Transverse colon (tissue), 4 donors: ENCODE measurements at regions not wholly inside any gene's neighbourhood (a gene's known extent, or its start where the extent isn't known, plus 50 kb on each side); places are given as distances from the start of the nearest gene placed in this dataset.

Experiments used
- DNase-seq: peaks from one replicate; pipeline ENCODE4 v3.0.0-alpha.2; 2019
- H3K27ac ChIP-seq, 4 donors: fragments of 200-600 bp; sonication (generic); 2 replicates each; pipeline ENCODE4 v1.5.1; 2016 to 2018; ENCODE audit warnings: inconsistent platforms in 4 of 4
- H3K27me3 ChIP-seq: fragments of 200-600 bp; sonication (generic); 2 replicates; pipeline ENCODE4 v1.5.1; 2017; ENCODE audit warnings: inconsistent platforms
- H3K36me3 ChIP-seq, 4 donors: fragments of 200-600 bp; sonication (generic); 2 replicates each; pipeline ENCODE4 v1.5.1; 2017 to 2019; ENCODE audit warnings: inconsistent platforms in 4 of 4
- H3K4me1 ChIP-seq, 4 donors: fragments of 200-600 bp; sonication (generic); 2 replicates each; pipeline ENCODE4 v1.5.1; 2017 to 2020; ENCODE audit warnings: inconsistent platforms in 4 of 4
- H3K4me3 ChIP-seq, 4 donors: fragments of 200-600 bp; sonication (generic); 1 replicate in 1 of 4; 2 replicates in 3 of 4; pipeline versions ENCODE4 v1.5.1 to v1.6.1; 2017 to 2019; ENCODE audit warnings: inconsistent platforms in 4 of 4
- H3K9me3 ChIP-seq, 2 donors: fragments of 200-600 bp; sonication (generic); 2 replicates each; pipeline ENCODE4 v1.5.1; 2017 to 2019; ENCODE audit warnings: inconsistent platforms in 2 of 2
- CTCF ChIP-seq, 5 experiments: fragments of 200-600 bp in 3 of 5; fragments of 450-650 bp in 2 of 5; sonication (generic) in 3 of 5; IDR thresholded peaks; 1 replicate in 2 of 5; 2 replicates in 3 of 5; pipeline ENCODE4 v1.5.1; 2016 to 2017; ENCODE audit warnings: antibody characterized with exemption in 5 of 5, inconsistent platforms in 3 of 5, mild to moderate bottlenecking in 2 of 5, moderate library complexity in 1 of 5
- EP300 ChIP-seq: sonication (generic); formaldehyde crosslinking; IDR thresholded peaks from one replicate; pipeline ENCODE4 v1.6.1; 2017; ENCODE audit warnings: antibody characterized with exemption, low read depth
- POLR2A ChIP-seq: fragments of 450-650 bp; IDR thresholded peaks from one replicate; pipeline ENCODE4 v1.6.1; 2016; ENCODE audit warnings: antibody characterized with exemption, mild to moderate bottlenecking, moderate library complexity
- POLR2AphosphoS5 ChIP-seq, 3 donors: sonication (generic); formaldehyde crosslinking; IDR thresholded peaks; one replicate each; pipeline ENCODE4 v1.6.1; 2016; ENCODE audit warnings: antibody characterized with exemption in 3 of 3
- WGBS, 2 donors: methylation state at CpG; one replicate each; pipeline ENCODE4 v1.1.5; 2018; ENCODE audit warnings: low coverage in 1 of 2; 5-methylcytosine and 5-hydroxymethylcytosine counted together
- in situ Hi-C, 4 donors: fragments of 200-750 bp; cut with MboI; loops; one replicate each; pipeline versions ENCODE4 v1.15.0 to v1.15.1; 2017; ENCODE audit warnings: low sequenced_read_pairs in 3 of 4, low pct_ligation_motif_present in 1 of 4, low pct_unique_long_range_greater_than_20kb in 1 of 4
- intact Hi-C: fragments of 100-400 bp; cut with DNase I; formaldehyde crosslinking; loops from one replicate; pipeline ENCODE4 v1.15.1; 2023; ENCODE audit warnings: low total_unique reads

- H3K27ac ChIP-seq, result no peak overlapping the region
- intact Hi-C loops (no loop called here), in situ Hi-C loops (no loop called here)
- no peaks in the 10 kb centered on the region for H3K27me3 ChIP-seq
- 83 to 90% methylated on average over 1 of the region's 1 CpG for WGBS, 2 donors
- no peak overlapping the region for H3K4me3 ChIP-seq
- TF ChIP-seq EP300 (no peak), CTCF (IDR thresholded peaks at IDR 0.05) (no peak), POLR2A (no peak), POLR2AphosphoS5 (IDR thresholded peaks at IDR 0.05) (no peak)
- H3K9me3 ChIP-seq, result no peaks in the 10 kb centered on the region
- H3K4me1 ChIP-seq, result no peaks in the 10 kb centered on the region
- no peak for DNase-seq
- no peaks in the 10 kb centered on the region for H3K36me3 ChIP-seq
Measured at GRCh38 chr6:142548566-142548965, 246.8 kb downstream of the ADGRG6 start.

DNA sequence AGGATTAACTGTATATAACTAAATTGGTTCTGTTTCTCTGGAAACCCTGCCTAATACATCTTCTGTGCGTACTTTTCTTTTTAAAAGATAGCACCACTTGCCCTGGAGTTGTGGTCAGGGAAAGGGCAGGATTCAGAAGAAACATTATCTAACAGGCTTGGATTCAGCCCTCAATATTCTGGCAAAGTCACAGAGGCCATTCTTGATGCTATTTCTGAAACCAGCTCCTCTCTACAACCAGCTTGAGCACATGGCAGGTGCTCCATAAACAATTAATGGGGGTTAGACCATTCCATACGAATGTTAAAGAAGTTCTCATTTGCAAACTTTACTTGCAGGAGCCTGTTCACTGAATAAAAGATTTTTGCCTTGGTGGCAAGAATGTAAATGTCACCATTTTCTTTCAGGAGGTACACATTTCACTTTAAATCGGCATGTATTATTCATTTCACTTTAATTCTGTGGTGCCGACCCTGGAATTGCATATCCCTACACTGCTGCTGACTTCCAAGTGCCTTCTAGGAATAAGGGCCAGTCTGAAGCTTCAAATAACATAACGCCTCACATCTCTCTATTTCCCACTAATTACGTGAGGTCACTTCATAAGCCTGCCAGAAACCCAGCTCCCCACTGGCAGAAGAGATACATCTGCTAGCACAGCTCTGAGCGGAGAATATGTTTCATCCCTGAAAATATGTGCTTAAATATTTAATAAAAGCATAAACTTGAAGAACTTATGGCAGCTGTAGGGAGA lies 248.7 kb downstream of the ADGRG6 start:
- H3K4me3 ChIP-seq, result no peak overlapping the region
- TF ChIP-seq CTCF (IDR thresholded peaks at IDR 0.05) (no peak), EP300 (no peak), POLR2AphosphoS5 (IDR thresholded peaks at IDR 0.05) (no peak), POLR2A (no peak)
- no peaks in the 10 kb centered on the region for H3K9me3 ChIP-seq
- no peak for DNase-seq
- intact Hi-C loops (loop anchor here (5.0 kb wide), 1 partner anchor 802 kb away; no protein-coding TSS in a partner anchor), in situ Hi-C loops (no loop called here)
- no peak overlapping the region for H3K27ac ChIP-seq
- H3K4me1 ChIP-seq, result no peaks in the 10 kb centered on the region
- 65 to 76% methylated on average over 6 to 7 of the region's 7 CpGs for WGBS, 2 donors
- H3K36me3 ChIP-seq, result no peaks in the 10 kb centered on the region
- H3K27me3 ChIP-seq, result no peaks in the 10 kb centered on the region

GRCh38 chr6:142551274-142551811 lies 249.5 kb downstream of the ADGRG6 start:
- no peaks in the 10 kb centered on the region for H3K4me1 ChIP-seq
- in situ Hi-C loops, result no loop called here
- H3K27me3 ChIP-seq, result no peaks in the 10 kb centered on the region
- WGBS, 2 donors, result 47 to 67% methylated on average over 1 to 9 of the region's 9 CpGs
- DNase-seq, result no peak
- intact Hi-C loops, result loop anchor here (5.0 kb wide), 1 partner anchor 801 kb away; no protein-coding TSS in a partner anchor
- no peaks in the 10 kb centered on the region for H3K36me3 ChIP-seq
- no peaks in the 10 kb centered on the region for H3K9me3 ChIP-seq
- H3K4me3 ChIP-seq, result no peak overlapping the region
- TF ChIP-seq CTCF (IDR thresholded peaks at IDR 0.05), result no peak
- TF ChIP-seq POLR2AphosphoS5 (IDR thresholded peaks at IDR 0.05), result no peak
- no peak for TF ChIP-seq EP300
- no peak for TF ChIP-seq POLR2A
- H3K27ac ChIP-seq, result no peak overlapping the region

DNA sequence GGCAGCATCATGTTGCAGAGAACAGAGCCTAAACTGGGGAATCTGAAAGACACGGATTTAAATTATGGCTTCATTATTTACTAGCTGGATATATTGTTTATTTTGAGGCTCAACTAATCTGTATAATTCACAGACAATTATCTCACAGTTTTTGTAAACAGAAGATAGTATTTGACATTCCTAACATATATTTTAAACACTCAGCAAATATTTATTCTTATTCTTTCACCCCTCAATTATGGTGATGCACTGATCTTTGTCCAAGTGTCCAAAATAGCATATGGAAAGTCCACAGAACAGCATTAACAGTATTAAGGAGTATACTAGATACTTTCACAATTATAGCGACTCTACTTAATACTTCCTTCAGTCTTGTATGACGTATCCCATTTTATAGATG lies 257.0 kb downstream of the ADGRG6 start:
- in situ Hi-C loops, result no loop called here
- Histone ChIP-seq H3K9me3 (no peaks in the 10 kb centered on the region), H3K36me3 (no peaks in the 10 kb centered on the region), H3K4me3 (no peak overlapping the region), H3K27me3 (no peaks in the 10 kb centered on the region), H3K27ac (no peak overlapping the region), H3K4me1 (no peaks in the 10 kb centered on the region)
- intact Hi-C loops, result no loop called here
- no peak for DNase-seq
- no peak for TF ChIP-seq EP300
- no peak for TF ChIP-seq POLR2A
- TF ChIP-seq CTCF (IDR thresholded peaks at IDR 0.05), result no peak
- no peak for TF ChIP-seq POLR2AphosphoS5 (IDR thresholded peaks at IDR 0.05)
- 63 to 65% methylated on average over 3 of the region's 3 CpGs for WGBS, 2 donors
